Fibroblast of villous mesenchyme (primary cell): ENCODE measurements at regions not wholly inside any gene's neighbourhood (a gene's known extent, or its start where the extent isn't known, plus 50 kb on each side); places are given as distances from the start of the nearest gene placed in this dataset.
"Not testable (repeated sequence)": the region's sequence is repeated elsewhere in the genome, so short reads cannot be mapped to it uniquely, and the experiment has no call there.

Experiments
- DNase-seq: peaks from one replicate; pipeline ENCODE4 v3.0.0-alpha.2; 2010; ENCODE audit warnings: low read depth
- H3K4me3 ChIP-seq: 2 replicates; pipeline ENCODE4 v1.5.1; 2011; ENCODE audit warnings: low read depth, mild to moderate bottlenecking, low read length
- TF ChIP-seq, protein P1 (sequence below): IDR thresholded peaks from 2 replicates; pipeline ENCODE4 v1.5.1; 2012; ENCODE audit warnings: low read depth, mild to moderate bottlenecking, low read length; ENCODE audit not compliant: insufficient read depth

DNA sequence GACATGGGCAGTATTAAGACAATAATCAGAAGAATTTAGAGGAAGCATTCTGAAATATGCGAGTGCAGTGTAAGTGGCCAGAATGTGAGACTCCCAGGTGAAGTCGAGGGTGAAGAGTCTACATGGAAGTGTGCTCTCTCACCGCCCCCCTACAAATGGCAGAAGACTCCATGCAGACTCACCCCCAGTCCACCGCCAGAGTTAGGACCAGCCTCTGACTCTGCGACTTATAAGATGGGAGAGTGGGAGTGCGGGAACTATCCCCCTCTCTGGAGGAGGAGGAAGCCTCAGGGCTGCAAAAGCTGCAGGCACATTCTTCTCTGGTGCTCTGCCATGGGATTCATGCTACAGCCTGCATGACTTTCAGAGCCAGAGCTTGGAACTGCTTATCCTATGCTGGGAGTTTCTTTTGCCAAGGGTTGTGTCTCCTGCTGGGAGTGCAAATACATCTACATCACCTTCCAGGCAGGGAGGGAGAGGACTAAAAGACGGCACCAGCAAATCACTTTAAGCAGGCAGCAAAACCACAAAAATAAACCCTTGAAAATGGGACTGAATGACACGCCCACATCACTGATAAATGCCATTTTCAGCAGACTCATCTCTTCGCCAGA is 206.7 kb upstream of the SULF2 start:
- TF ChIP-seq, protein P1, sequence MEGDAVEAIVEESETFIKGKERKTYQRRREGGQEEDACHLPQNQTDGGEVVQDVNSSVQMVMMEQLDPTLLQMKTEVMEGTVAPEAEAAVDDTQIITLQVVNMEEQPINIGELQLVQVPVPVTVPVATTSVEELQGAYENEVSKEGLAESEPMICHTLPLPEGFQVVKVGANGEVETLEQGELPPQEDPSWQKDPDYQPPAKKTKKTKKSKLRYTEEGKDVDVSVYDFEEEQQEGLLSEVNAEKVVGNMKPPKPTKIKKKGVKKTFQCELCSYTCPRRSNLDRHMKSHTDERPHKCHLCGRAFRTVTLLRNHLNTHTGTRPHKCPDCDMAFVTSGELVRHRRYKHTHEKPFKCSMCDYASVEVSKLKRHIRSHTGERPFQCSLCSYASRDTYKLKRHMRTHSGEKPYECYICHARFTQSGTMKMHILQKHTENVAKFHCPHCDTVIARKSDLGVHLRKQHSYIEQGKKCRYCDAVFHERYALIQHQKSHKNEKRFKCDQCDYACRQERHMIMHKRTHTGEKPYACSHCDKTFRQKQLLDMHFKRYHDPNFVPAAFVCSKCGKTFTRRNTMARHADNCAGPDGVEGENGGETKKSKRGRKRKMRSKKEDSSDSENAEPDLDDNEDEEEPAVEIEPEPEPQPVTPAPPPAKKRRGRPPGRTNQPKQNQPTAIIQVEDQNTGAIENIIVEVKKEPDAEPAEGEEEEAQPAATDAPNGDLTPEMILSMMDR, result no peak

GRCh38 chr20:47990507-47991150 is 205.3 kb upstream of the SULF2 start:
- no peak for DNase-seq
- TF ChIP-seq, protein P1, result no peak
- no peak overlapping the region for H3K4me3 ChIP-seq

More for the DNA sequence above, 206.7 kb upstream of the SULF2 start:
- no peak for DNase-seq
- no peak overlapping the region for H3K4me3 ChIP-seq

GRCh38 chr20:47989957-47990356 is 204.7 kb upstream of the SULF2 start:
- no peak overlapping the region for H3K4me3 ChIP-seq
- TF ChIP-seq, protein P1, result no peak
- DNase-seq, result no peak

DNA sequence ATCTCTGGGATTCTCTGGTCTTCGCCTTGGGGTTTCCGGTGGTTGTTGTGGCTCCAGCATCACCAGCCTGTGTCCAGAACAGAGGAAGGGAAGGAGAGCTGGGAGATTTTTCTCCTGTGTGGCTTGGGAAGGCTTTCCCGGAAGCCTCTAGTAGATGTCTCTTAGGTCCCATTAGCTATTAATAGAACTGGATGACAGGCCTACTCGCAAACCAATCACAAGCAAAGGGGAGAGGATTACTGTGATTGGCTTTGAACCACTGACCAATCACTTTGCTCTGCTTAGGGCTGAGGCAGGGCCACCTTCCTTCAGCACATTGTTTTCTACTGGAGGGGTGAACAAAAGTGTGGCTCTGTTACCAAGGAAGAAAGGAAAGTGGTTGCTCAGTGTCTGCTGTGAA is 203.4 kb upstream of the SULF2 start:
- no peak overlapping the region for H3K4me3 ChIP-seq
- TF ChIP-seq, protein P1, result no peak
- DNase-seq, result no peak

- DNase-seq, result peak; percentile 92
- TF ChIP-seq, protein P1, result no peak
- no peak overlapping the region for H3K4me3 ChIP-seq
Observed at GRCh38 chr20:47985092-47985850, 200.0 kb upstream of the SULF2 start.

- DNase-seq, result no peak
- TF ChIP-seq, protein P1, result no peak
Observed at GRCh38 chr20:47984437-47984836, 199.2 kb upstream of the SULF2 start.

DNA sequence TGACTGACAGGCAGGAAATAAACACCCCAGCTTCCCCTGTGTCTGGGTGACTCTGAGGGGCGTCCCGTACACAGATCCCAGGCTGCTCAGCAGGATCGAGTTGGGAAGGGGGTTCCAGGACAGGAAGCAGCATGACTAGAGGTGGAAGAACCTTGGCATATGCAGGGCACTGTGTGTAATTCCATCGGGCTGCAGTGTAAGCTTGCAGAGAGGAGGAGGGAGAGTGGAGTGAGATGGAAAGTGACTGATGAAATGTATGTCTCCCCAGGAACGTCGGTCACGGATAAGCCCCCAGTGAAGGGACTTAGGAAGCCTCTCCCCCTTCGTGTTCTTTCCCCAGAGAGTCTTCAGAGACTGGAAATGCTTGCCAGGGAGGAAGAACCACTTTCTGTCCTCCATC is 198.4 kb upstream of the SULF2 start:
- DNase-seq, H3K4me3 ChIP-seq: not testable (repeated sequence)

More at GRCh38 chr20:47984437-47984836, 199.2 kb upstream of the SULF2 start:
- H3K4me3 ChIP-seq, result no peak overlapping the region
